ENCODE measurements at regions not wholly inside any gene's neighbourhood (a gene's known extent, or its start where the extent isn't known, plus 50 kb on each side); places are given as distances from the start of the nearest gene placed in this dataset.

- H3K4me2 ChIP-seq (replicated peaks; ENCODE audit: low read depth, low read length, poor library complexity, severe bottlenecking) = no peak overlapping the region
- H3K4me1 Mint-ChIP-seq = no peaks in the 10 kb centered on the region
- no peak overlapping the region for H3K4me3 ChIP-seq (ENCODE audit: control extremely low read depth in 1 of 5, extremely low read depth in 1 of 5, insufficient read depth in 1 of 5, low read depth in 2 of 5, low read length in 4 of 5)
- no peak overlapping the region for H3K27ac Mint-ChIP-seq
- no peak overlapping the region for H2AFZ ChIP-seq (ENCODE audit: insufficient read depth, low read depth, low read length, poor library complexity, severe bottlenecking)
- POLR2A ChIA-PET = no interaction called here
- H3K9me3 Mint-ChIP-seq (ENCODE audit: insufficient read depth) = no peaks in the 10 kb centered on the region
- H3K79me2 ChIP-seq (ENCODE audit: control insufficient read depth, insufficient read depth, low read length) = no peaks in the 10 kb centered on the region
- H3K27me3 Mint-ChIP-seq = no peaks in the 10 kb centered on the region
- CTCF ChIA-PET = no interaction called here
- ATAC-seq (ENCODE audit: low read depth) (no peak), DNase-seq (no peak)
- H3K4me3 Mint-ChIP-seq = no peak overlapping the region
- H3K27me3 ChIP-seq (replicated peaks in 1 of 4; ENCODE audit: control extremely low read depth in 1 of 4, control insufficient read depth in 3 of 4, insufficient read depth in 4 of 4, low read length in 3 of 4) = no peaks in the 10 kb centered on the region
- H4K20me1 ChIP-seq (ENCODE audit: control insufficient read depth, insufficient read depth, low read length, poor library complexity, severe bottlenecking) = no peaks in the 10 kb centered on the region
- no peaks in the 10 kb centered on the region for H3K9me3 ChIP-seq (ENCODE audit: control extremely low read depth in 1 of 3, control insufficient read depth in 2 of 3, insufficient read depth in 1 of 3, low read length in 2 of 3)
- H3K27ac ChIP-seq (ENCODE audit: low read length in 2 of 2) = no peak overlapping the region
- intact Hi-C loops (cut with micrococcal nuclease) = no loop called here
- H3K36me3 ChIP-seq (replicated peaks in 1 of 2; ENCODE audit: control extremely low read depth in 1 of 2, control insufficient read depth in 1 of 2, extremely low read depth in 1 of 2, insufficient read depth in 2 of 2, low read length in 1 of 2) = no peaks in the 10 kb centered on the region
- TF ChIP-seq EZH2 (IDR thresholded peaks at IDR 0.05; ENCODE audit: borderline replicate concordance, insufficient read depth, low read depth, low read length, poor library complexity, severe bottlenecking) = no peak
- TF ChIP-seq, protein P1, sequence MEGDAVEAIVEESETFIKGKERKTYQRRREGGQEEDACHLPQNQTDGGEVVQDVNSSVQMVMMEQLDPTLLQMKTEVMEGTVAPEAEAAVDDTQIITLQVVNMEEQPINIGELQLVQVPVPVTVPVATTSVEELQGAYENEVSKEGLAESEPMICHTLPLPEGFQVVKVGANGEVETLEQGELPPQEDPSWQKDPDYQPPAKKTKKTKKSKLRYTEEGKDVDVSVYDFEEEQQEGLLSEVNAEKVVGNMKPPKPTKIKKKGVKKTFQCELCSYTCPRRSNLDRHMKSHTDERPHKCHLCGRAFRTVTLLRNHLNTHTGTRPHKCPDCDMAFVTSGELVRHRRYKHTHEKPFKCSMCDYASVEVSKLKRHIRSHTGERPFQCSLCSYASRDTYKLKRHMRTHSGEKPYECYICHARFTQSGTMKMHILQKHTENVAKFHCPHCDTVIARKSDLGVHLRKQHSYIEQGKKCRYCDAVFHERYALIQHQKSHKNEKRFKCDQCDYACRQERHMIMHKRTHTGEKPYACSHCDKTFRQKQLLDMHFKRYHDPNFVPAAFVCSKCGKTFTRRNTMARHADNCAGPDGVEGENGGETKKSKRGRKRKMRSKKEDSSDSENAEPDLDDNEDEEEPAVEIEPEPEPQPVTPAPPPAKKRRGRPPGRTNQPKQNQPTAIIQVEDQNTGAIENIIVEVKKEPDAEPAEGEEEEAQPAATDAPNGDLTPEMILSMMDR (IDR thresholded peaks at IDR 0.05) = no peak
- no peak overlapping the region for H3K9ac ChIP-seq (ENCODE audit: low read length)
- no peaks in the 10 kb centered on the region for H3K4me1 ChIP-seq (ENCODE audit: control insufficient read depth in 2 of 2, insufficient read depth in 2 of 2, low read length in 2 of 2)
These were observed 979.1 kb upstream of the TSPY4 start for GRCh38 chrY:8358161-8358560.

GRCh38 chrY:8361715-8362114 is 975.5 kb upstream of the TSPY4 start:
- TF ChIP-seq EZH2 (IDR thresholded peaks at IDR 0.05; ENCODE audit: borderline replicate concordance, insufficient read depth, low read depth, low read length, poor library complexity, severe bottlenecking) = no peak
- TF ChIP-seq, protein P1 (IDR thresholded peaks at IDR 0.05) = no peak
- Histone ChIP-seq H3K4me3 (ENCODE audit: control extremely low read depth in 1 of 5, extremely low read depth in 1 of 5, insufficient read depth in 1 of 5, low read depth in 2 of 5, low read length in 4 of 5) (no peak overlapping the region), H3K9me3 (ENCODE audit: control extremely low read depth in 1 of 3, control insufficient read depth in 2 of 3, insufficient read depth in 1 of 3, low read length in 2 of 3) (no peaks in the 10 kb centered on the region), H3K27ac (ENCODE audit: low read length in 2 of 2) (no peak overlapping the region), H3K36me3 (replicated peaks in 1 of 2; ENCODE audit: control extremely low read depth in 1 of 2, control insufficient read depth in 1 of 2, extremely low read depth in 1 of 2, insufficient read depth in 2 of 2, low read length in 1 of 2) (no peaks in the 10 kb centered on the region), H4K20me1 (ENCODE audit: control insufficient read depth, insufficient read depth, low read length, poor library complexity, severe bottlenecking) (no peaks in the 10 kb centered on the region), H3K4me2 (replicated peaks; ENCODE audit: low read depth, low read length, poor library complexity, severe bottlenecking) (no peak overlapping the region), H3K79me2 (ENCODE audit: control insufficient read depth, insufficient read depth, low read length) (no peaks in the 10 kb centered on the region), H3K9ac (ENCODE audit: low read length) (no peak overlapping the region), H3K4me1 (ENCODE audit: control insufficient read depth in 2 of 2, insufficient read depth in 2 of 2, low read length in 2 of 2) (no peaks in the 10 kb centered on the region), H2AFZ (ENCODE audit: insufficient read depth, low read depth, low read length, poor library complexity, severe bottlenecking) (no peak overlapping the region), H3K27me3 (replicated peaks in 1 of 4; ENCODE audit: control extremely low read depth in 1 of 4, control insufficient read depth in 3 of 4, insufficient read depth in 4 of 4, low read length in 3 of 4) (no peaks in the 10 kb centered on the region)
- WGBS (ENCODE audit: insufficient coverage) = no CpG with 5 or more reads among the region's 3 CpGs
- ChIA-PET CTCF (no interaction called here), POLR2A (no interaction called here)
- intact Hi-C loops (cut with micrococcal nuclease) = no loop called here
- Mint-ChIP-seq H3K27ac (no peak overlapping the region), H3K27me3 (no peaks in the 10 kb centered on the region), H3K4me3 (no peak overlapping the region), H3K9me3 (ENCODE audit: insufficient read depth) (no peaks in the 10 kb centered on the region), H3K4me1 (no peaks in the 10 kb centered on the region)
- DNase-seq = no peak
- ATAC-seq (ENCODE audit: low read depth) = no peak
